Lower lobe of right lung (tissue), 2 donors: ENCODE measurements at regions not wholly inside any gene's neighbourhood (a gene's known extent, or its start where the extent isn't known, plus 50 kb on each side); places are given as distances from the start of the nearest gene placed in this dataset.

ENCODE experiments used
- ATAC-seq, 2 donors: fragments of 200-7000 bp; cut with Tn5 transposase; one replicate each; pipeline ENCODE4 v1.9.1; 2020 to 2022; ENCODE audit warnings: mild to moderate bottlenecking in 2 of 2, moderate library complexity in 2 of 2
- DNase-seq: peaks from one replicate; pipeline ENCODE4 v3.0.0-alpha.2; 2020
- H3K27ac ChIP-seq: fragments of 200-600 bp; one replicate; pipeline ENCODE4 v1.8.0; 2022
- H3K27me3 ChIP-seq: fragments of 200-600 bp; one replicate; pipeline ENCODE4 v1.8.0; 2022; ENCODE audit warnings: low read depth
- H3K36me3 ChIP-seq: fragments of 200-600 bp; one replicate; pipeline ENCODE4 v1.8.0; 2022; ENCODE audit warnings: mild to moderate bottlenecking
- H3K4me1 ChIP-seq: fragments of 200-600 bp; one replicate; pipeline ENCODE4 v1.8.0; 2022
- H3K4me3 ChIP-seq: fragments of 200-600 bp; one replicate; pipeline ENCODE4 v1.8.0; 2022; ENCODE audit warnings: mild to moderate bottlenecking
- H3K9me3 ChIP-seq: fragments of 200-600 bp; one replicate; pipeline ENCODE4 v1.8.0; 2022
- intact Hi-C: fragments of 100-400 bp; cut with DNase I; formaldehyde crosslinking; loops from one replicate; pipeline ENCODE4 v1.11.0; 2022
- TF ChIP-seq, protein P1 (sequence below): fragments of 200-600 bp; IDR thresholded peaks from one replicate; pipeline ENCODE4 v1.8.0; 2022; ENCODE audit warnings: antibody characterized with exemption, mild to moderate bottlenecking
- donor health status: DM: no; HTN: yes; CAD: no; lungs with severe emphysema.

DNA sequence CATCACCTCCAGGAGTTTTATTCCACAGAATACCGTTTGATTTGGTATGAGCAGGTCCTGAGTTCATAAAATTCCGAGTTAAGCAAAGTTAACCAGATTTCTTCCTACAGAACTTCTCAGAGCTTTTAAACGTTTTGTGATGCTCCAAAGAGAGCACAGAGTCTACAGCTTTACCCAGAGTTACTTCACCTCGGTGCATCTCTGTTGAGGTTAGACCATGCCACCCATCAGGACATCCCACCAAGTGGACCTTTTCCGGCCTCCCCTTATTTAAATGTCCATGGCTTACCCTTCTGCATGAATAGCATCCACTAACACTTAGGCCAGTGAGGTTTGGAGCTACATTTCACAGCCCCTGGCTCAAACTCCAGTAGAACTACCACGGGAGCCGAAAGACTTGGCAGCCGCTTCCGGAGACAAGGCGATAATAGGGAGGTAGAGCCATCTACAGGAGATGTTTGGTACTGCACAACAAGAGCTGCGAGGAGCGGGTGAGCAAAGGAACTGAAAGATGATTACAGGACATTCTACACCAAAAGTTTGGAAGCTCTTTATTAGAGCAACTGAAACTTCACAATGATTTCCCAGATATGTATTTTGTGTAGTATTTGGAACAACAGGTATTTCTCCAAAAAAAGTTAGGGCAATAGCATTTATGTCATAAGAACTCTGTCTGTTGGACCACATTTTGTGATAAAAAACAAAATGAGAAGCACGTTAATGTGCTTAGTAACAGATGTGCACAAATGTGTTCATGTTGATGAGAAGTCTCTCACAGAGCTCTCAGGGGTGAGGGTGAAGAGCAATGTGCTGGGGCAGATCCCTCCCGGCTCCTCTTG, 174.7 kb downstream of the HERPUD2 start:
- peak; percentile 67 for DNase-seq
- H3K4me1 ChIP-seq = no peaks in the 10 kb centered on the region
- intact Hi-C loops = no loop called here
- no peak overlapping the region for H3K4me3 ChIP-seq
- H3K9me3 ChIP-seq = no peaks in the 10 kb centered on the region
- H3K27me3 ChIP-seq = peaks cover 5% of the 10 kb centered on the region
- peak; percentile 84 to 85 for ATAC-seq
- H3K27ac ChIP-seq = no peak overlapping the region
- TF ChIP-seq, protein P1, sequence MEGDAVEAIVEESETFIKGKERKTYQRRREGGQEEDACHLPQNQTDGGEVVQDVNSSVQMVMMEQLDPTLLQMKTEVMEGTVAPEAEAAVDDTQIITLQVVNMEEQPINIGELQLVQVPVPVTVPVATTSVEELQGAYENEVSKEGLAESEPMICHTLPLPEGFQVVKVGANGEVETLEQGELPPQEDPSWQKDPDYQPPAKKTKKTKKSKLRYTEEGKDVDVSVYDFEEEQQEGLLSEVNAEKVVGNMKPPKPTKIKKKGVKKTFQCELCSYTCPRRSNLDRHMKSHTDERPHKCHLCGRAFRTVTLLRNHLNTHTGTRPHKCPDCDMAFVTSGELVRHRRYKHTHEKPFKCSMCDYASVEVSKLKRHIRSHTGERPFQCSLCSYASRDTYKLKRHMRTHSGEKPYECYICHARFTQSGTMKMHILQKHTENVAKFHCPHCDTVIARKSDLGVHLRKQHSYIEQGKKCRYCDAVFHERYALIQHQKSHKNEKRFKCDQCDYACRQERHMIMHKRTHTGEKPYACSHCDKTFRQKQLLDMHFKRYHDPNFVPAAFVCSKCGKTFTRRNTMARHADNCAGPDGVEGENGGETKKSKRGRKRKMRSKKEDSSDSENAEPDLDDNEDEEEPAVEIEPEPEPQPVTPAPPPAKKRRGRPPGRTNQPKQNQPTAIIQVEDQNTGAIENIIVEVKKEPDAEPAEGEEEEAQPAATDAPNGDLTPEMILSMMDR = peak; percentile 84
- no peaks in the 10 kb centered on the region for H3K36me3 ChIP-seq

- intact Hi-C loops = no loop called here
- ATAC-seq (no peak), DNase-seq (no peak)
- no peaks in the 10 kb centered on the region for H3K4me1 ChIP-seq
- peaks cover under 1% of the 10 kb centered on the region for H3K27me3 ChIP-seq
- no peak overlapping the region for H3K27ac ChIP-seq
- TF ChIP-seq, protein P1 = no peak
- no peaks in the 10 kb centered on the region for H3K36me3 ChIP-seq
- no peaks in the 10 kb centered on the region for H3K9me3 ChIP-seq
- H3K4me3 ChIP-seq = no peak overlapping the region
Measured at GRCh38 chr7:35518767-35519166, 176.2 kb downstream of the HERPUD2 start.

GRCh38 chr7:35516498-35516897, 178.4 kb downstream of the HERPUD2 start:
- intact Hi-C loops = no loop called here
- no peak for DNase-seq
- TF ChIP-seq, protein P1 = no peak

GRCh38 chr7:35513828-35514227, 181.1 kb downstream of the HERPUD2 start:
- no peak for DNase-seq
- TF ChIP-seq, protein P1 = no peak
- no peak overlapping the region for H3K27ac ChIP-seq
- H3K4me3 ChIP-seq = no peak overlapping the region
- ATAC-seq = no peak
- H3K9me3 ChIP-seq = no peaks in the 10 kb centered on the region
- intact Hi-C loops = no loop called here
- H3K4me1 ChIP-seq = no peaks in the 10 kb centered on the region
- no peaks in the 10 kb centered on the region for H3K27me3 ChIP-seq
- no peaks in the 10 kb centered on the region for H3K36me3 ChIP-seq

More at GRCh38 chr7:35516498-35516897, 178.4 kb downstream of the HERPUD2 start:
- H3K27ac ChIP-seq = no peak overlapping the region
- no peaks in the 10 kb centered on the region for H3K4me1 ChIP-seq
- H3K36me3 ChIP-seq = no peaks in the 10 kb centered on the region
- H3K9me3 ChIP-seq = no peaks in the 10 kb centered on the region
- no peak overlapping the region for H3K4me3 ChIP-seq
- no peaks in the 10 kb centered on the region for H3K27me3 ChIP-seq
- ATAC-seq = no peak

- Histone ChIP-seq H3K27ac (no peak overlapping the region), H3K36me3 (no peaks in the 10 kb centered on the region), H3K4me1 (no peaks in the 10 kb centered on the region), H3K27me3 (no peaks in the 10 kb centered on the region), H3K9me3 (no peaks in the 10 kb centered on the region), H3K4me3 (no peak overlapping the region)
- TF ChIP-seq, protein P1 = no peak
- no peak for ATAC-seq
- no peak for DNase-seq
- intact Hi-C loops = no loop called here
Measured at GRCh38 chr7:35513195-35513594, 181.7 kb downstream of the HERPUD2 start.
